IMR-90 (cell line): ENCODE measurements at regions not wholly inside any gene's neighbourhood (a gene's known extent, or its start where the extent isn't known, plus 50 kb on each side); places are given as distances from the start of the nearest gene placed in this dataset.

Experiments used
- BHLHE40 ChIP-seq: fragments of 150-350 bp; IDR thresholded peaks from 2 replicates; pipeline ENCODE4 v1.6.1; 2016; ENCODE audit warnings: mild to moderate bottlenecking, low read depth, low read length
- CTCF ChIP-seq: conservative IDR thresholded peaks from 2 replicates; pipeline ENCODE4 v1.5.1; 2012; ENCODE audit warnings: mild to moderate bottlenecking, low read depth, low read length, improper control_type of control experiment
- RAD21 ChIP-seq: IDR thresholded peaks from 2 replicates; pipeline ENCODE4 v1.6.1; 2012; ENCODE audit warnings: low read length, improper control_type of control experiment
- SMC3 ChIP-seq: fragments of 150-350 bp; IDR thresholded peaks from 2 replicates; pipeline ENCODE4 v1.6.1; 2016; ENCODE audit warnings: low read depth, mild to moderate bottlenecking, antibody characterized with exemption, low read length, moderate library complexity

GRCh38 chr5:54619731-54620130, 102.2 kb downstream of the SNX18 start (continued):
- no peak for TF ChIP-seq CTCF
- TF ChIP-seq BHLHE40, result no peak
- TF ChIP-seq SMC3, result no peak
- TF ChIP-seq RAD21, result no peak
